ENCODE measurements at regions not wholly inside any gene's neighbourhood (a gene's known extent, or its start where the extent isn't known, plus 50 kb on each side); places are given as distances from the start of the nearest gene placed in this dataset.
"Not testable (repeated sequence)": the region's sequence is repeated elsewhere in the genome, so short reads cannot be mapped to it uniquely, and the experiment has no call there.

DNA sequence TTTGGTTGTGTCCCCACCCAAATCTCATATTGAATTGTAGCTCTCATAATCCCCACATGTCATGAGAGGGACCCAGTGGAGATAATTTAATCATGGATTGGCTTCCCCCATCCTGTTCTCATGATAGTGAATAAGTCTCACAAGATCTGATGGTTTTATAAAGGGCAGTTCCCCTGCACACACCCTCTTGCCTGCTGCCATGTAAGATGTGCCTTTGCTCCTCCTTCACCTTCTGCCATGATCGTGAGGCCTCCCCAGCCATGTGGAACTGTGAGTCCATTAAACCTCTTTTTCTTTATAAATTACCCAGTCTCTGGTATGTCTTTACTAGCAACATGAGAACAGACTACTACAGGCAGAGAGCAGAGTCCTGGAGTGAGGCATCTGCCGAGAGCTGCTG, 90.2 kb upstream of the SLC45A1 start:
- DNase-seq, result not testable (repeated sequence)

GRCh38 chr1:8226747-8227146, 91.2 kb upstream of the SLC45A1 start:
- DNase-seq, result no peak

DNA sequence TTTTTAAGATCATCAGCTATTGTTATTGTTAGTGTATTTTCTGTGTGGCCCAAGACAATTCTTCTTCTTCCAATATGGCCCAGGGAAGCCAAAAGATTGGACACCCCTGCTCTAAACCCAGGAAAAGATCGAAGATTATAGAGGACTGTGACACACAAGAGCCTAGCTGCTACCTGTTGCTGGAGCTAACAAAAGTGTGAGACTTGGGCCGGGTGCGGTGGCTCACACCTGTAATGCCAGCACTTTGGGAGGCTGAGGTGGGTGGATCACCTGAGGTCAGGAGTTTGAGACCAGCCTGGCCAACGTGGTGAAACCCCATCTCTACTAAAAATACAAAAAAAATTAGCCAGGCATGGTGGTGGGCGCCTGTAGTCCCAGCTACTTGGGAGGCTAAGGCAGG, 91.9 kb upstream of the SLC45A1 start:
- DNase-seq, result not testable (repeated sequence)

- DNase-seq, result no peak
Observed at GRCh38 chr1:8223526-8223925, 94.4 kb upstream of the SLC45A1 start.

DNA sequence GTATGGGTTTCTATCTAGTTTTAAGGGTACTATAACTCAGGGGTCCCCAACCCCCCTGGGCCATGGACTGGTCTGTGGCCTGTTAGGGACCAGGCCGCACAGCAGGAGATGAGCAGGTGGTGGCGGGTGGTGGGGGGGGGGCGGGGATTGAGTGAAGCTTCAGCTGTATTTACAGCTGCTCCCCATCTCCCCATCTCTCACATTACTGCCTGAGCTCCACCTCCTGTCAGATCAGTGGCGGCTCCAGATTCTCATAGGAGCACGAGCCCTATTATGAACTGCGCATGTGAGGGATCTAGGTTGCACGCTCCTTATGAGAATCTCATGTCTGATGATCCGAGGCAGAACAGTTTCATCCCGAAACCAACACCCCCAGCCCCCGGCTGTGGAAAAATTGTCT, 95.1 kb upstream of the SLC45A1 start:
- DNase-seq, result no peak

DNA sequence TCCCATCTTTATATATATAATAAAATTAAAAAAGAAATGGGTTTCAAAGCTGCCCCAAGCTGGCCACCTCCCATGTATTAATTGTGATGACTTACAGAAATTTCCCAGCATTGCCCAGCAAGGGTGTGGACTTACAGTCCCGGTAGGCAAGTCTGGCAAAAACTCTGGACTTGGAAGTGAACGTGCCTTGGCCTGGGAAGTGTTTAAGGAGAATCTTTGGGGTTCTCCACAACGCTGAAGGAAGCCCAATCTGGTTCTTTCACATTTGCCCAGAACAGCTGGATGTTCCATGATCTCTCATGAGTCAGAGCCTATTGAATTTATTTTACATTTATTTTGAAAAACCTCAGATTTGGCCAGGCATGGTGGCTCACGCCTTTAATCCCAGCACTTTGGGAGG, 98.4 kb upstream of the SLC45A1 start:
- no peak for DNase-seq

DNA sequence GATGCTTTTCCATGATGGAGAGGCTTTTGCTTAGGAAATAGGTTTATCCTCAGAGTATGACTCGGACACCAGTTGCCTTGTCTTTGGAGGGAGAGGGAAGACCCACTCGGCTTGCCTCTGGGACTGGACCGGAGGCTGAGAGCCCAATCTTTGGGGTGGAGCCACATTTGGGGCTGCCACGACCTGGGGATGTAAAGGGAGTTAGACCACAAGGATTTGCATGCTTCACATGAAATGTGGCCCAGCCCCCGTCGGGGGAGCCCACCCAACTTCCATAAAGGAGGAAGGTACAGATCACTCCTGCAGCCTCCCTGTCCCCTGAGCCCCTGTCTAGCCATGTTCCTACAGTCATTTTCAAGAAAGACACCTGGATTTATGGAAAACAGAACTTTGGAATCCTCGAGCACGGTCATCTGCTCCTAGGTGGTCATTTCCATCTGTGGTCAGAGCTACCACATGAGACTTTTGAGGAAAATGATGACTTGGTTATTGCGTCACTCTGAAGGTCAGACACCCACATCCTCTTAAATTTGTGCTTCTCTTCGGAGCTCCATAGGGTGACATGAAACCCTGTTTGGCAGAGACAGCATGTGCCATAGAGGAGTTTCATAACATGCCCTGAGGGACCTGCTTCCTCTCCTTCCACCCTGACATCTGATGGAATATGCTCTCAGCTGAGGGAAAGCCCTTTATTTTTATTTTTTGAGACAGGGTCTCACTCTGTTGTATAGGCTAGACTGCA, 99.4 kb upstream of the SLC45A1 start:
- no peak for DNase-seq

DNA sequence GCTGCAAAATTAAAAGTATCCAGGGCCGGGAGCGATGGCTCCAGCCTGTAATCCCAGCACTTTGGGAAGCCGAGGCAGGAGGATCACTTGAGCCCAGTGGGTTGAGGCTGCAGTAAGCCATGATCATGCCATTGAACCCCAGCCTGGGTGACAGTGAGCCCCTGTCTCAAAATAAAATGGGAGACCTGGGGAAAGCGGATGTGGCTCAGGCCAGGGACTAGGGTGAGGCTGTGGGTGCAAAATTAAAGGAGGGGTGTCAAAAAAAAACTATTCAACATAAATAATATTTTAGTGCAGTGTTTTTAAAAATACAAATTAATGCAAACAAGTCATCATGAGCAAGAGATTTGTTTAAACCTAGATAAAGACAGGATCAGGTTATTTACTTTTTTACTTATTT, 100.1 kb upstream of the SLC45A1 start:
- no peak for DNase-seq

DNA sequence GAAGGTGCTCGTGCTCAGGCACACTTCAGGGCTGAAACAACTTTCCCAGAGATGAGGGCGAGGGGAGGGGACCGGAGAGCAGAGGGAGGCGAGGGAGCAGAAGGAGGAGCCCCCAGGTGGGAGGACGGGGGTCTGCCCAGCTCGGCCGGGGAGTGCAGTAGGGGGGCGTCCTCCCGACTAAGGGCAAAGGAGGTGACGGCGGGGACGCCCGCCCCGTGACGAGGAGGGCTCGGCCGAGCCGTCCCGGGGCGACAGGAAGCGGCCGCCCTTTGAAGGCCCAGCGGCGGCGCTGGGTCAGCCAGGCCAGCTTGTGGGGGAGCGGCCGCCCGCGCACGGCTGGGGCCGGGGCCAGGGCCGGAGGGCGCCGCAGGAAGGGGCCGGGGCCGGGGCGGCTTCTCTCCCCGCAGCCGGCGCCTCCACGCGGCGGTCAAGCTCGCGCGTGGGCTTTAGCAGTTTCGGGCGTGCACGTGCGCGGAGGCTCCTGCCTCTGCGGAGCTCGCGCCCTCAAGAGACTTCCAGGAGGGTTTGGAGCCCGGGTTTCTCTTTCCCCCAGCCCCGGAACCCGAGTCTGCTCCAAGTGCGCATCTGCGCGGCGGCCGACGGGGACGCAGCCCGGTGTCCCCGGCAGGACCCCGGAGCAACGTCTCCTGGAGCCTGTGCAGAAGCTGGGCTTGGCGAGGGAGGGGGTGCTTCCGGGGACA, 100.8 kb upstream of the SLC45A1 start:
- DNase-seq, result peak; percentile 13

GRCh38 chr1:8216005-8216404, 101.9 kb upstream of the SLC45A1 start:
- no peak for DNase-seq

GRCh38 chr1:8214501-8215173, 103.3 kb upstream of the SLC45A1 start:
- no peak for DNase-seq

DNA sequence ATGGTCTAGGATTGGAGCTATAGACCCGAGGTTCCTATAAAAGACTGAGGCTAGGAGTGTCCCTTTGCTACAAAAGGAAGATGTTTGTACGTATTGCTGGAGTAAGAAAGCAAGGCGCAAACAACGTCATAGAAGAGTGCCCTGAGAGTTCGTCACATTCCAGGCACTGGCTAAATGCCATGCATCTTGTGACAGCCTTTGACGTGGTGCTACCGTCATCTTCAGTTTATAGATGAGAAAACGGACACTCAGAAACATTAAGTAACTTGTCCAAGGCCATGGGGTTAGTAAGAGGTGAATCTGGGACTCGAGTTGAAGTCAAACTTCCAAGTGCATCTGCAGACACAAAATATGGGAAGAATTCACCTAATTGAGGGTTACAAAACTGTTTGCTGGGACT, 104.2 kb upstream of the SLC45A1 start:
- no peak for DNase-seq

- DNase-seq, result no peak
Observed at GRCh38 chr1:8213136-8213535, 104.8 kb upstream of the SLC45A1 start.

DNA sequence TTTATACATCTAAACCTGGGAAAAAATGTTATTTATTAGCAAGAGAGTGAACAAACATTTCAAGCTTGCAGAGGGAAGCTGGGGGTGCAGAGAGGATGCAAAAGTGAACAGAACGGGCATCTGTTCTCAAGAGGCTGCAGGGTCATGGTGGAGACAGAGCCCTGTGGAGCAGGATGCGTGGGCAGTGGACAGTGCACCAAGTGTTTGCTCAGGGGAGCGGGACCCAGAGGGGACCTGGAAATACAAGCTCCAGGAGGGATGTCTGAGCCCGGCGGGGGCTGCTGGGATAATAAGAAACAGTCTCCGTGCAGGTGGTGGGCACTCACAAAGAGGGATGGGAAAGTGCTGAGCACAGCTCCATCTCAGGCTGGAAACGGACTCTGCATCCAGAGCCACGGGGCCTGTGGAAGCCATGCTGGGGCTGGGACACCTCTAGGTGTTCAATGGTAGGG, 105.3 kb upstream of the SLC45A1 start:
- DNase-seq, result no peak

DNA sequence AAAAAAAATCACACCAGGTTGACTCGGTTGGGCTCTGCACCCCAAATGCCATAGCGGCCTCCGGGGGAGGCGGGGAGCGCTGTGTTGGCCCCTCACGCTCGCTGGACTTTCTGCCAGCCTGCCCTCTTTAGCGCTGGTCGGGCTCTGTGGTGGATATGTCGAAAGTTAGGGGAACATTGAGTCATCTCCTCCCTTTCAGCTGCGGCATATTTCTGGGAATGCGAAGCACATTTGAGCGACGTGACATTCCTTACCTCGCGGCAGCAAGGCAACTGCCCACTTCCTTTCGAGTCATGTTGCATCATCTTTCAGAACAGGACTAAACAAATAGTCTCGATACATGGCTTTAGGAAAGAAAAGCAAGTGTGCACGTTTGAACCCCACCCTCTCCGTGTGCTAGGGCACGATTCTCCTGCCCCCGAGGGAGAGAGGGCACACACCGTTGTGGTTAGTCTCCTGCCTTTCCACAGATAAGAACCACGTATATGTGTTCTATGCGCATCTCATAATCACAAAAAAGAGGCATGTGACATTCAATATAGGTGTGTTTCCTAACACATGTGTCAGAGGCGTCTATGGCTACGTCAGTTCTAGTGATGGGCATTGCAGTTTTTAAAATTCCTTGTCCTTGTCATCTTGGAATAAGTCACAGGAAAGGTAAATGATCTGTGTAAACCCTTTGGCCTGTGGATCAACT, 105.9 kb upstream of the SLC45A1 start:
- no peak for DNase-seq

DNA sequence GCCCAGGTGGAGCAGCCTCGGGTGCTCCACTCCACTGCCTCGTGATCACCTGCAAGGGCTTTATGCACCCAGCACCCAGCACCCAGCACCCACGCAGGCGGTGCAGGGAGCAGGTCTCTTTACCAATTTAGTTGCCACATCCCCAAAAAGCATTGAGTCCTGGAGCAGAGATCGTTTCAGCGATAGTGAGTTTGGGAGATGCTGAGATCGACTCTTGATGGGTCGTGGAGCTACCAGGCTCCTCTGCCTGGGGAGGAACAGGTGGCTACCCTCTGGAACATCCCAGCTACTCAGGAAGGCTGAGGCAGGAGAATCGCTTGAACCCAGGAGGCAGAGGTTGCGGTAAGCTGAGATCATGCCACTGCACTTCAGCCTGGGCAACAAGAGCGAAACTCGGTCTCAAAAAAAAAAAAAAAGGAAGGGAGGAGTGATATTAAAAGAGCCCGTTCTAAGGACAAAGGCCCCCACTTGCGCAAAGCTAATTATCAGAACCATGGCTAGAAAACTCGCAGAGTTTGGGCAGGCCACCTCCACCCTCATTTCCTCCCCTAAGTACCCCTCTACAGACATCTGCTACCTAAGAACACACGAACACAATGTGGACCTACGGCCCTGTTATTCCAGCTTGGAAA, 106.5 kb upstream of the SLC45A1 start:
- DNase-seq, result no peak

DNA sequence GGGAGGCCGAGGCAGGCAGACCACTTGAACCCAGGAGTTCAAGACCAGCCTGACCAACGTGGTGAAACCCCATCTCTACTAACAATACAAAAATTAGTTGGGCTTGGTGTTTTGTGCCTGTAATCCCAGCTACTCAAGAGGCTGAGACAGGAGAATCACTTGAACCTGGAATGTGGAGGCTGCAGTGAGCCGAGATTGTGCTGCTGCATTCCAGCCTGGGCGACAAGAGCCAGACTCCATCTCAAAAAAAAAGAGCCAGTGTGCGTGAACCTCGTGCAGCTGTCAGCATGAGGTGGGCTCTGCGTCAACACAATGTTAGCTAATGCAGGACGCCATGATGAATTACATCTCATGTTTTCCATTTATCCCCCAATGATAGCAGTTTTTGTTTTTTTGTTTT, 110.7 kb upstream of the SLC45A1 start:
- DNase-seq, result no peak

GRCh38 chr1:8206391-8206790, 111.5 kb upstream of the SLC45A1 start:
- no peak for DNase-seq

- DNase-seq, result no peak
Observed at GRCh38 chr1:8205771-8206170, 112.1 kb upstream of the SLC45A1 start.

GRCh38 chr1:8204826-8205225, 113.1 kb upstream of the SLC45A1 start:
- no peak for DNase-seq

GRCh38 chr1:8203551-8203950, 114.4 kb upstream of the SLC45A1 start:
- DNase-seq, result no peak

- no peak for DNase-seq
Observed at GRCh38 chr1:8203056-8203455, 114.9 kb upstream of the SLC45A1 start.
